Transverse colon (tissue), 4 donors: ENCODE measurements at regions not wholly inside any gene's neighbourhood (a gene's known extent, or its start where the extent isn't known, plus 50 kb on each side); places are given as distances from the start of the nearest gene placed in this dataset.

ENCODE experiments used
- DNase-seq: peaks from one replicate; pipeline ENCODE4 v3.0.0-alpha.2; 2019
- H3K27ac ChIP-seq, 4 donors: fragments of 200-600 bp; sonication (generic); 2 replicates each; pipeline ENCODE4 v1.5.1; 2016 to 2018; ENCODE audit warnings: inconsistent platforms in 4 of 4
- H3K27me3 ChIP-seq: fragments of 200-600 bp; sonication (generic); 2 replicates; pipeline ENCODE4 v1.5.1; 2017; ENCODE audit warnings: inconsistent platforms
- H3K36me3 ChIP-seq, 4 donors: fragments of 200-600 bp; sonication (generic); 2 replicates each; pipeline ENCODE4 v1.5.1; 2017 to 2019; ENCODE audit warnings: inconsistent platforms in 4 of 4
- H3K4me1 ChIP-seq, 4 donors: fragments of 200-600 bp; sonication (generic); 2 replicates each; pipeline ENCODE4 v1.5.1; 2017 to 2020; ENCODE audit warnings: inconsistent platforms in 4 of 4
- H3K4me3 ChIP-seq, 4 donors: fragments of 200-600 bp; sonication (generic); 1 replicate in 1 of 4; 2 replicates in 3 of 4; pipeline versions ENCODE4 v1.5.1 to v1.6.1; 2017 to 2019; ENCODE audit warnings: inconsistent platforms in 4 of 4
- H3K9me3 ChIP-seq, 2 donors: fragments of 200-600 bp; sonication (generic); 2 replicates each; pipeline ENCODE4 v1.5.1; 2017 to 2019; ENCODE audit warnings: inconsistent platforms in 2 of 2
- EP300 ChIP-seq: sonication (generic); formaldehyde crosslinking; IDR thresholded peaks from one replicate; pipeline ENCODE4 v1.6.1; 2017; ENCODE audit warnings: antibody characterized with exemption, low read depth
- POLR2A ChIP-seq: fragments of 450-650 bp; IDR thresholded peaks from one replicate; pipeline ENCODE4 v1.6.1; 2016; ENCODE audit warnings: antibody characterized with exemption, mild to moderate bottlenecking, moderate library complexity
- POLR2AphosphoS5 ChIP-seq, 3 donors: sonication (generic); formaldehyde crosslinking; IDR thresholded peaks; one replicate each; pipeline ENCODE4 v1.6.1; 2016; ENCODE audit warnings: antibody characterized with exemption in 3 of 3
- WGBS, 2 donors: methylation state at CpG; one replicate each; pipeline ENCODE4 v1.1.5; 2018; ENCODE audit warnings: low coverage in 1 of 2; 5-methylcytosine and 5-hydroxymethylcytosine counted together
- in situ Hi-C, 4 donors: fragments of 200-750 bp; cut with MboI; loops; one replicate each; pipeline versions ENCODE4 v1.15.0 to v1.15.1; 2017; ENCODE audit warnings: low sequenced_read_pairs in 3 of 4, low pct_ligation_motif_present in 1 of 4, low pct_unique_long_range_greater_than_20kb in 1 of 4
- intact Hi-C: fragments of 100-400 bp; cut with DNase I; formaldehyde crosslinking; loops from one replicate; pipeline ENCODE4 v1.15.1; 2023; ENCODE audit warnings: low total_unique reads
- TF ChIP-seq, protein P1 (sequence below), 5 experiments: fragments of 200-600 bp in 3 of 5; fragments of 450-650 bp in 2 of 5; sonication (generic) in 3 of 5; IDR thresholded peaks; 1 replicate in 2 of 5; 2 replicates in 3 of 5; pipeline ENCODE4 v1.5.1; 2016 to 2017; ENCODE audit warnings: antibody characterized with exemption in 5 of 5, inconsistent platforms in 3 of 5, mild to moderate bottlenecking in 2 of 5, moderate library complexity in 1 of 5

DNA sequence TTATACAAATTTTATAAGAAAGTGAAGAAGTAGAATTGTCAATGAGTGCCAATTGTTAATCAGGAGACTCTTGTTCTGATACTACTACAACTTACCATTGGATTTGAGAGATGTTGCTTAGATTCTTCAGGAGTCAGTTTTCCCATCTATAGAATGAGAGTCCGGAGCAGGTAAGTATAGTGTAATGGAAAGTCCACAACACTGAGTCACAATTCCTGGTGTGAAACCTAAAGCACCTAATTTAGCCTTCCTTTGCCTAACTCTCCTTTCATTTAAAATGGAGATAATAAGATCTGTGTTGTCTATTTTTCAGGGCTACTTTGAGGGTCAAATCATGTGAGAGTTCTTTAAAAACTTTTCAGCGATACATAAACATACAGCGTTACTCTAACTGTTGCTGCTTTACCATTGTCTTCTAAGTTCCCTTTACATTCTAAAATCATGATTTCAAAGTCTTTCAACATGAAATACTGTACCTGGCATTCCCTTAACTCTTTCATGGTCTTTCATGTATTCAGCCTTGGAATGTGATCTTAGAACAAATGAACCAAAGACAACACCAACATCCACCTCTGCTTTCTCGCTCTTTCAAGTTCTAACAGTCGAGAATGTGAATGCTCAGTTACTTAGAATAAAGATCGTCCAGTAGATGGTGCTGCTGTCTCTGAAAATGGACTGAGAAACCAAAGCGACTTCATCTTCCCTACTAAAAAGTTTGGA lies 90.9 kb downstream of the SLC30A10 start:
- H3K9me3 ChIP-seq = no peaks in the 10 kb centered on the region
- intact Hi-C loops (no loop called here), in situ Hi-C loops (no loop called here)
- H3K4me1 ChIP-seq = no peaks in the 10 kb centered on the region
- H3K27ac ChIP-seq = no peak overlapping the region
- H3K4me3 ChIP-seq = no peak overlapping the region
- TF ChIP-seq EP300 = no peak
- TF ChIP-seq, protein P1, sequence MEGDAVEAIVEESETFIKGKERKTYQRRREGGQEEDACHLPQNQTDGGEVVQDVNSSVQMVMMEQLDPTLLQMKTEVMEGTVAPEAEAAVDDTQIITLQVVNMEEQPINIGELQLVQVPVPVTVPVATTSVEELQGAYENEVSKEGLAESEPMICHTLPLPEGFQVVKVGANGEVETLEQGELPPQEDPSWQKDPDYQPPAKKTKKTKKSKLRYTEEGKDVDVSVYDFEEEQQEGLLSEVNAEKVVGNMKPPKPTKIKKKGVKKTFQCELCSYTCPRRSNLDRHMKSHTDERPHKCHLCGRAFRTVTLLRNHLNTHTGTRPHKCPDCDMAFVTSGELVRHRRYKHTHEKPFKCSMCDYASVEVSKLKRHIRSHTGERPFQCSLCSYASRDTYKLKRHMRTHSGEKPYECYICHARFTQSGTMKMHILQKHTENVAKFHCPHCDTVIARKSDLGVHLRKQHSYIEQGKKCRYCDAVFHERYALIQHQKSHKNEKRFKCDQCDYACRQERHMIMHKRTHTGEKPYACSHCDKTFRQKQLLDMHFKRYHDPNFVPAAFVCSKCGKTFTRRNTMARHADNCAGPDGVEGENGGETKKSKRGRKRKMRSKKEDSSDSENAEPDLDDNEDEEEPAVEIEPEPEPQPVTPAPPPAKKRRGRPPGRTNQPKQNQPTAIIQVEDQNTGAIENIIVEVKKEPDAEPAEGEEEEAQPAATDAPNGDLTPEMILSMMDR (IDR thresholded peaks at IDR 0.05) = peak; percentile 35 to 54 (median 42)
- H3K27me3 ChIP-seq = peaks cover 56% of the 10 kb centered on the region
- WGBS, 2 donors = 26 to 36% methylated on average over 7 of the region's 7 CpGs
- no peak for DNase-seq
- H3K36me3 ChIP-seq = no peaks in the 10 kb centered on the region

DNA sequence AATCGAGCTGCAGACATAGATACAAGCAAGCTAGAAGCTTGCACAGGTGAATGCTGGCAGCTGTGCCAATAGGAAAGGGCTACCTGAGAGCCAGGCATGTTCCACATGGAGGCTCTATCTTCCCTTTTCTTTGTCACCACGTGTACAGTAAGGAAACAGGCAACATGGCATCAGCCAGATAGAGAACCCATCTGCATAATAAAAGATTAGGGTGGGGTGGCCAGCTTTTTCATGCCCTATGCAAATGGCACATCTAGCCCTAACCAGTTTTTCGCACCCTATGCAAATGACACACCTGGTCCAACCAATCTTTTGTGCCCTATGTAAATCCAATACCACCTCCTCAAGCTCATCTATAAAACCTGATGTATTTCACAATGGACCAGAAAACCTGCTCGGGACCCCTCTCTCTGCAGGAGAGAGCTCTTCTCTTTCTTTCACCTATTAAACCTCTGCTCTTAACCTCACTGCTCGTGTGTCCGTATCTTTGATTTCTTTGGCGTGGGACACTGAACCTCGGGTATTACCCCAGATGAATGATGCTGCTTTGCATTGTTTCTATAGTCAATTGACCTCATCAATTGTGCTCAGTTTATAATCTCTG lies 93.9 kb downstream of the SLC30A10 start:
- no peaks in the 10 kb centered on the region for H3K36me3 ChIP-seq
- TF ChIP-seq POLR2AphosphoS5 (IDR thresholded peaks at IDR 0.05) = no peak
- TF ChIP-seq, protein P1 (IDR thresholded peaks at IDR 0.05) = no peak
- no peaks in the 10 kb centered on the region for H3K4me1 ChIP-seq
- no peak overlapping the region for H3K27ac ChIP-seq
- in situ Hi-C loops = no loop called here
- no peak for DNase-seq
- H3K4me3 ChIP-seq = no peak overlapping the region
- intact Hi-C loops = no loop called here
- no peaks in the 10 kb centered on the region for H3K9me3 ChIP-seq
- 47 to 54% methylated on average over 7 to 8 of the region's 8 CpGs for WGBS, 2 donors
- H3K27me3 ChIP-seq = peaks cover 56% of the 10 kb centered on the region

DNA sequence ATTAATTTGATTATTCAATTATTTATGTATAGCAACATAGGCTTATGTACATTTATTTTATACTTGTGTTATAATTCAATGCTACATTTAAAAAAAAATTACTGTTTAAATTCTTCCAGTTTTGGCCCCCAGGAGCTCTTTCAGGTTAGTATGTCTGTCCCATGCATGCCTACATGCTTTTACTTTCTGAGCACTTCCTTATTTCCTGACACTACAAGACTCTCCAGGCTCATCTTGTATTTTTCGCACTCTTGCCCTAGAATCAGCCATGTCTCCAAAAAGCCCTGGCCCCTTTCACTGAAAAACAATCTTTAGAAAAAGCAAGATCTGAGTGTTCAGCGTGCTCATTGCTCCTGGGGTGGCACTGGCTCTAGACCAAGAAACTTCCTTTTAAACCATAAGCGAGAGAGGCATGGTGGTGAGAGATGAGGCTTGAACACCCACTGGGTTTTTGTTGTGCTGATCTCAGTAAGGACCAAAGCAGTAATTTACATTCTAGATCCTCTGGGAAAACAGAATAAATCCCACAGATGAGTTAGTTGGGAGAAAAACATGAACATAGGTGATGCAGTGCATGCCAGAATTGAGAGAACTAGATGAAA lies 95.0 kb downstream of the SLC30A10 start:
- H3K9me3 ChIP-seq = no peaks in the 10 kb centered on the region
- no peak for DNase-seq
- no peaks in the 10 kb centered on the region for H3K36me3 ChIP-seq
- no peak overlapping the region for H3K27ac ChIP-seq
- TF ChIP-seq, protein P1 (IDR thresholded peaks at IDR 0.05) = no peak
- TF ChIP-seq POLR2A (no peak), EP300 (no peak), POLR2AphosphoS5 (IDR thresholded peaks at IDR 0.05) (no peak)
- 71 to 83% methylated on average over 3 of the region's 3 CpGs for WGBS, 2 donors
- peaks cover 45% of the 10 kb centered on the region for H3K27me3 ChIP-seq
- in situ Hi-C loops (no loop called here), intact Hi-C loops (no loop called here)
- no peaks in the 10 kb centered on the region for H3K4me1 ChIP-seq
- H3K4me3 ChIP-seq = no peak overlapping the region

DNA sequence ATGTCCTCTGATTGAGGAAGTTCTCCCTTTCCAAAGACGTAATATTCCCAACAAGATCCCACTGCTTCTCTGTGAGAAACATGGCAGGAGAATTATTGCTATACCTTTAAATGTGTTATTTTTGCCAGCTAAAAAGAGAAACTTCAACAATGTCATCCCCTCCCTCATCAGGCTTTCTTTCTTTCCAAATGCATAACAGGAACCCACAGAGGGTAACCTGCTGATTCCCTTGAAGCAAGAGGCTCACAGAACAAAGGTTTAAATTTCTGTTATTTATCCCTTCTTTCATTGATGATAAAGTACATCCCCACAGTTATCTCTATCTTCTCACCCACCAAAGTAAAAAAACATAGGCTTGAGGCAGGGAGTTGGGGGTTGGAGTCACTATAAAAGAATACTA lies 102.1 kb downstream of the SLC30A10 start:
- Histone ChIP-seq H3K4me1 (no peaks in the 10 kb centered on the region), H3K36me3 (no peaks in the 10 kb centered on the region), H3K27me3 (peaks cover 8% of the 10 kb centered on the region), H3K27ac (no peak overlapping the region), H3K4me3 (no peak overlapping the region), H3K9me3 (no peaks in the 10 kb centered on the region)
- TF ChIP-seq POLR2A = no peak
- TF ChIP-seq POLR2AphosphoS5 (IDR thresholded peaks at IDR 0.05) = no peak
- 37% methylated on average over 1 of the region's 1 CpG; no CpG with 5 or more reads in 1 of the 2 donors for WGBS, 2 donors
- in situ Hi-C loops = no loop called here
- intact Hi-C loops = no loop called here
- DNase-seq = no peak
